ACC112 (cell line): ENCODE measurements at regions not wholly inside any gene's neighbourhood (a gene's known extent, or its start where the extent isn't known, plus 50 kb on each side); places are given as distances from the start of the nearest gene placed in this dataset.

ENCODE experiments used
- H2AFZ ChIP-seq: fragments of 200-600 bp; sonication (generic); one replicate; pipeline ENCODE4 v1.6.0; 2017; ENCODE audit warnings: antibody characterized with exemption, low read length; ENCODE audit not compliant: unreplicated experiment
- H3K27ac ChIP-seq: fragments of 200-600 bp; sonication (generic); 2 replicates; pipeline ENCODE4 v1.5.1; 2014; ENCODE audit warnings: low read depth, mild to moderate bottlenecking, antibody characterized with exemption, low read length, moderate library complexity
- H3K27me3 ChIP-seq: fragments of 200-600 bp; sonication (generic); 2 replicates; pipeline ENCODE4 v1.6.1; 2014; ENCODE audit warnings: mild to moderate bottlenecking, antibody characterized with exemption, low read length, moderate library complexity, mixed read lengths; ENCODE audit not compliant: insufficient read depth
- H3K36me3 ChIP-seq: fragments of 200-600 bp; sonication (generic); 2 replicates; pipeline ENCODE4 v1.6.1; 2016; ENCODE audit warnings: mild to moderate bottlenecking, antibody characterized with exemption, low read length, moderate library complexity, mixed read lengths; ENCODE audit not compliant: insufficient read depth
- H3K4me1 ChIP-seq: fragments of 200-600 bp; sonication (generic); one replicate; pipeline ENCODE4 v1.6.1; 2016; ENCODE audit warnings: low read length, mixed read lengths; ENCODE audit not compliant: insufficient read depth, unreplicated experiment, control insufficient read depth
- H3K4me3 ChIP-seq: fragments of 200-600 bp; sonication (generic); 2 replicates; pipeline ENCODE4 v1.5.1; 2014; ENCODE audit warnings: mild to moderate bottlenecking, low read depth, low read length
- H3K79me2 ChIP-seq: fragments of 200-600 bp; sonication (generic); one replicate; pipeline ENCODE4 v1.6.0; 2016; ENCODE audit warnings: low read length; ENCODE audit not compliant: control insufficient read depth, unreplicated experiment, insufficient read depth

DNA sequence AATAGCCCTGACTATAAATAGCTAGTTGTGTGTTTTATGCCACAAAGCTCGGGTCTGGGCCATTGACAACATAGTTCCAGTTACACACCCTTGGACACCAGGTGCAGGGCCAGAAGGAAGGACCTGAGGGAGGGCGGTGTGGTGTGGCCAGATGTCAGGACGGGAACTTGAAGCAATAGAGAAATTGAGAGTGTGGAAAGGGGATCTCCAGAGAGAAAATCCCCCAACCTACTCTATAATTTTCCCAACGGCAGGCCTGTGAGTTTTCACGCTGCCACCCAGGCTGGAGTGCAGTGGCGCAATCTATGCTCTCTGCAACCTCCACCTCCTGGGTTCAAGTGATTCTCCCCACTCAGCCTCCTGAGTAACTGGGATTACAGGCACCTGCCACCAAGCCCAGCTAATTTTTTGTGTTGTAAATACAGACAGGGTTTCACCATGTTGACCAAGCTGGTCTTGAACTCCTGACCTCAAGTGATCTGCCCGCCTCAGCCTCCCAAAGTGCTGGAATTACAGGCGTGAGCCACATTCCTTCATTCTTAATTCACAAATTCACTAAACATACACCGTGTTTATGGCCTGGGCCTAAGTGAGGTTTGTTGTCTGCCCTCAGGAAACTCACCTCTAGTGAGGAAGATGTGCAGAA, 70.8 kb upstream of the KLF13 start:
- no peak overlapping the region for H2AFZ ChIP-seq
- H3K4me3 ChIP-seq, result no peak overlapping the region
- H3K36me3 ChIP-seq, result no peaks in the 10 kb centered on the region
- H3K4me1 ChIP-seq, result no peaks in the 10 kb centered on the region
- no peak overlapping the region for H3K27ac ChIP-seq
- H3K79me2 ChIP-seq, result no peaks in the 10 kb centered on the region
- peaks cover 19% of the 10 kb centered on the region for H3K27me3 ChIP-seq

DNA sequence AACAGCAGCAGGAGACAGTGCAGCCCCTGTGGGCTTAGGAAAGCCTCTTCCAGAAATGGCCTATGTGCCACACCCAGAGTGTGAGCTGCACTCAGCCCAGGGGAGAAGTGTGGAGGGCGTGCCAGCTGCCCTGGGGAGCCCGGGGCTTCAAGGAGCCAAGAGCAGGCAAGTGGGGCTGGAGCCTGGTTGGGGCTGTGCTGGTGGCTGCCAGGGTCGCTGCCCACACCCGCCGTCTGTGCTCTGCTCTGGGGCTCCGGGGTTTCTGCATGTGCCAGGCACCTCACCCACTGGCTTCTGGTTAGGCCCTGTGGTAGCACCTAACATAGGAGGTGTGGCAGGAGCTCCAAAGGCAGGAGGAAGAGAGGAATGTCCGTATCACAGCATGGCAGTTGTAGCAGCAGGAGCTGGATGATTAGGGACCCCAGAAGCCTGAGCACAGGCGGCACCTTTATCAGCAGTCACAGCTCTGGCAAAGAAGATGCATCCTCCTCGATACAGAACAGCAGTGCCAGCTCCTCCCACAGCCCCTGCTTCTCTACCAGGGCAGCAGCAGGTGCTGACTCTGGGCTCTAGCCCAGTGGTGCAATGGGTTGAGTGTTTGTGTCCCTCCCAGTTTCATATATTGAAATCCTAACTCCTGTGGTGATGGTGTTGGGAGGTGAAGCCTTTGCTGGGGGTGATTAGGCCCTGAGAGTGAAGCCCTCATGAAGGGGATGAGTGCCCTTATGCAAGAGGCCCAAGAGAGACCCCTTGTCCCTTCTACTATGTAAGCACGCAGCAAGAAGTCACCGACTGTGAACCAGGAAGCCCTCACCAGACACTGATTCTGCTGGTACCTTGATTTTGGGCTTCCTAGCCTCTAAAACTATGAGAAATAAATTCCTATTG, 70.0 kb upstream of the KLF13 start:
- peaks cover 12% of the 10 kb centered on the region for H3K27me3 ChIP-seq
- H3K36me3 ChIP-seq, result no peaks in the 10 kb centered on the region
- H2AFZ ChIP-seq, result no peak overlapping the region
- H3K79me2 ChIP-seq, result no peaks in the 10 kb centered on the region
- no peak overlapping the region for H3K4me3 ChIP-seq
- H3K27ac ChIP-seq, result no peak overlapping the region
- H3K4me1 ChIP-seq, result no peaks in the 10 kb centered on the region

DNA sequence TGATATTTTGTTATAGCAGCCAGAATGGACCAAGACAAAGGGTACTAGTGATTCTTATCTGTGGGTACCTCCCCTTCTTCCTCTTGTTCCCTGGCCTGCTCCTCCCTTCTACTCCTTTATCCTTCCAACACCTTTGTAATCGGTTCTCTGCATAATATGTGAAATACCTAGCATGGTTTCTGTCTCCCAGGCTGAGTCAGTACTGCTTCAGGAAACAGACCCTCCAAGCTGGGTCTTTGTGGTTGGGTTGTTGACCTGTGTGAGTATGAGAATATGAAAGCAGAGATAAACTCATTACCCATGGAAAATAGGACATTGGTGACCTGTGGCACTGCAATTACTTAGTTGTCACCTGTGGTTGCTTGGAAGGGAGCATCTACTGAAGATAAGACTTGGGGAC, 69.3 kb upstream of the KLF13 start:
- no peaks in the 10 kb centered on the region for H3K4me1 ChIP-seq
- H3K27me3 ChIP-seq, result 0 out of 2 replicates have a peak, but pooled peaks cover 5% of the 10 kb centered on the region
- H2AFZ ChIP-seq, result no peak overlapping the region
- no peaks in the 10 kb centered on the region for H3K79me2 ChIP-seq
- H3K4me3 ChIP-seq, result no peak overlapping the region
- H3K27ac ChIP-seq, result no peak overlapping the region
- H3K36me3 ChIP-seq, result no peaks in the 10 kb centered on the region

GRCh38 chr15:31258260-31258659, 68.4 kb upstream of the KLF13 start:
- H3K36me3 ChIP-seq, result no peaks in the 10 kb centered on the region
- no peak overlapping the region for H3K27ac ChIP-seq
- no peaks in the 10 kb centered on the region for H3K79me2 ChIP-seq
- H2AFZ ChIP-seq, result no peak overlapping the region
- H3K4me1 ChIP-seq, result no peaks in the 10 kb centered on the region
- no peak overlapping the region for H3K4me3 ChIP-seq
- no peaks in the 10 kb centered on the region for H3K27me3 ChIP-seq

GRCh38 chr15:31259562-31260252, 66.9 kb upstream of the KLF13 start:
- Histone ChIP-seq H3K27ac (no peak overlapping the region), H3K4me3 (no peak overlapping the region), H3K36me3 (no peaks in the 10 kb centered on the region), H3K79me2 (no peaks in the 10 kb centered on the region), H3K27me3 (no peaks in the 10 kb centered on the region), H2AFZ (no peak overlapping the region), H3K4me1 (no peaks in the 10 kb centered on the region)

DNA sequence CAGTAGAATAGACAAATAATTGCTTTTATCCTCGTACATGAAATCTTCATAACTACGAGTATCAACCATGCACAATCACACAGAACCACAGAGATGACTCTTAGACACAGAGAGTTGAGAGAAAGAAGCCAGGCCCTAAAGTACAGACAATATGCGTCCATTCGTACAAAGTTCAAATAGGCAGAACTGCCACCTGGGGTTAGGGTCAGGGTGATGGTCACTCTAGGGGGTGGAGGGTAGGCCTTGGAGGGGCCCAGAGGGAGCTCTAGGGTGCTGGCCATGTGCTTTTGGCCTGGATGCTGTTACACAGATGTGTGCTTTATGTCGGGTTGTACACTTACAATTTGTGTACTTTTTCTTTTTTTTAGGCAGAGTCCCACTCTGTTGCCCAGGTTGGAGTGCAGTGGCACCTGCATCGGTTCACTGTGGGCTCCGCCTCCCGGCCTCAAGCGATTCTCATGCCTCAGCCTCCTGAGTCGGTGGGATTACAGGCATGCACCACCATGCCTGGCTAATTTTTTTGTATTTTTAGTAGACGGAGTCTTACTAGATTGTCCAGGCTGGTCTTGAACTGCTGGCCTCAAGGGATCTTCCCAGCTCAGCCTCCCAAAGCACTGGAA, 65.9 kb upstream of the KLF13 start:
- Histone ChIP-seq H3K27me3 (no peaks in the 10 kb centered on the region), H3K79me2 (no peaks in the 10 kb centered on the region), H3K36me3 (no peaks in the 10 kb centered on the region), H3K4me3 (no peak overlapping the region), H3K27ac (no peak overlapping the region), H2AFZ (no peak overlapping the region), H3K4me1 (no peaks in the 10 kb centered on the region)

DNA sequence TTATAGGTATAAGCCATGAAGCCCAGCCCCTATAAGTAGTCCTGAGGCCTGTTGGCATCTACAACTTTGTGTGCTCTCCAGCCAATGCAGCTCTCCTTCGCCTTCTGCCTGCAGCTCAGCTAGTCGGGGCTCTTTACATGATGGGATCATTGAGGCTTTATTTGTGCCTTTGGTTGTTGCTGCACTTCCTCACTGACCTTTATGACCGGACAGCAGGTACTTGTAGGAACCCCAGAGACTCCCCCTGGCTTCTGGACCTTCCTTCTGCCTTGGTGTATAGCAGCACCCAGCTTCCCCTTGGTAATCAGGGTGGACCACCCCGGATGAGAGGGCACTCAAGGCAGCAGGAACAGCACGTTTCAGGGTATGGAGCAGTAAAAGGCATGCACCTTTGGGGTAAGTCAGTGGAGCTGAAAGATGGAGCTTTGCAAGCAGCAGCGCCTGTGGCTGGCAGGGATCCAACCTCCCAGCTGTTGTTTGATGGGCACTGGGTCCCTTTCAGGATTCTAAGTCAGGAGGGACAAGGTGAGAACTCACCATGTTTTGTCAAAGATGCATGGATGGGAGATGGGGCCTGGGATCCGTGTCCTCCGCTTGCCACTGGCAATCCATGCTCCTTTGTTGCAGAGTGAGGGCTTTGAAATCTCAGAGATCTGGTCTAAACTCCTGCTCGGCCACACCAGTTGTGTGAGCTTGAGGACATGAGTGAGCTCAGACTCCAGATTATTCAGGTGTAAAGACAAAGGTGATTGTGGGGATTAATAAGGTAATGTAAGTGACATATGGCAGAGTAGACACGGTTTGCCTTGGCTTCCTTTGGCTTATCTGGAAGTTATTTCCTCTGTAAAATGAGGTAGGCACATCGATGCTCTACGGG, 65.1 kb upstream of the KLF13 start:
- H3K36me3 ChIP-seq, result no peaks in the 10 kb centered on the region
- H3K4me3 ChIP-seq, result no peak overlapping the region
- no peaks in the 10 kb centered on the region for H3K4me1 ChIP-seq
- H3K27ac ChIP-seq, result no peak overlapping the region
- no peaks in the 10 kb centered on the region for H3K79me2 ChIP-seq
- no peak overlapping the region for H2AFZ ChIP-seq
- no peaks in the 10 kb centered on the region for H3K27me3 ChIP-seq

- no peaks in the 10 kb centered on the region for H3K27me3 ChIP-seq
- no peaks in the 10 kb centered on the region for H3K4me1 ChIP-seq
- no peaks in the 10 kb centered on the region for H3K79me2 ChIP-seq
- no peaks in the 10 kb centered on the region for H3K36me3 ChIP-seq
- no peak overlapping the region for H2AFZ ChIP-seq
- H3K4me3 ChIP-seq, result no peak overlapping the region
- no peak overlapping the region for H3K27ac ChIP-seq
Measured at GRCh38 chr15:31262143-31262530, 64.5 kb upstream of the KLF13 start.

GRCh38 chr15:31262901-31263671, 63.5 kb upstream of the KLF13 start:
- Histone ChIP-seq H3K4me3 (no peak overlapping the region), H3K27me3 (no peaks in the 10 kb centered on the region), H3K27ac (no peak overlapping the region), H3K36me3 (no peaks in the 10 kb centered on the region), H3K4me1 (no peaks in the 10 kb centered on the region), H2AFZ (no peak overlapping the region), H3K79me2 (no peaks in the 10 kb centered on the region)
